GM10266 (cell line): ENCODE measurements at regions not wholly inside any gene's neighbourhood (a gene's known extent, or its start where the extent isn't known, plus 50 kb on each side); places are given as distances from the start of the nearest gene placed in this dataset.

ENCODE experiments used
- DNase-seq: peaks from one replicate; pipeline ENCODE4 v3.0.0; 2012; ENCODE audit errors: extremely low spot score
- CTCF ChIP-seq: IDR thresholded peaks from 2 replicates; pipeline ENCODE4 v1.5.1; 2012; ENCODE audit warnings: mild to moderate bottlenecking, low read depth; ENCODE audit not compliant: control insufficient read depth, insufficient read depth; ENCODE audit errors: missing control alignments

- TF ChIP-seq CTCF: no peak
- DNase-seq: no peak
Measured at GRCh38 chr22:27212617-27213177, 555.3 kb downstream of the MIAT start.

GRCh38 chr22:27213294-27213693, 555.9 kb downstream of the MIAT start:
- TF ChIP-seq CTCF: no peak
- no peak for DNase-seq

- no peak for DNase-seq
- TF ChIP-seq CTCF: no peak
Measured at GRCh38 chr22:27213766-27214581, 556.6 kb downstream of the MIAT start.

GRCh38 chr22:27214691-27215090, 557.3 kb downstream of the MIAT start:
- DNase-seq: no peak
- TF ChIP-seq CTCF: no peak

- DNase-seq: no peak
- no peak for TF ChIP-seq CTCF
Measured at GRCh38 chr22:27215871-27216270, 558.5 kb downstream of the MIAT start.

GRCh38 chr22:27216444-27216843, 559.1 kb downstream of the MIAT start:
- TF ChIP-seq CTCF: no peak
- no peak for DNase-seq

- TF ChIP-seq CTCF: no peak
- DNase-seq: no peak
Measured at GRCh38 chr22:27217154-27217553, 559.8 kb downstream of the MIAT start.
